MCF 10A (cell line): ENCODE measurements at regions not wholly inside any gene's neighbourhood (a gene's known extent, or its start where the extent isn't known, plus 50 kb on each side); places are given as distances from the start of the nearest gene placed in this dataset.

Source experiments
- BruUV-seq: library from RNA; stranded (reverse); fragments of 400-500 nt; replicated peaks from 2 replicates; lab custom pipeline; 2021; lab: Mats Ljungman, UMichigan
- CTCF ChIA-PET: fragments of 300-600 bp; sonication (Branson Sonifier 250); formaldehyde crosslinking; extraction: SDS; loops from one replicate; lab custom pipeline; 2021; ENCODE audit warnings: antibody characterized with exemption, inconsistent platforms; lab: Yijun Ruan, JAX
- POLR2A ChIA-PET: fragments of 300-600, 350-650 bp; sonication (Branson Sonifier 250); formaldehyde crosslinking; extraction: SDS; loops from one replicate; lab custom pipeline; 2020; ENCODE audit warnings: antibody characterized with exemption, inconsistent platforms; lab: Yijun Ruan, JAX
- DNase-seq: peaks from one replicate; pipeline ENCODE4 v3.0.0-alpha.2; 2018; ENCODE audit not compliant: unreplicated experiment
- H3K27ac Mint-ChIP-seq: one replicate; pipeline ENCODE4 v1.8.0; 2022; ENCODE audit warnings: mild to moderate bottlenecking, low read depth, mixed read lengths; ENCODE audit not compliant: unreplicated experiment
- H3K27me3 Mint-ChIP-seq: one replicate; pipeline ENCODE4 v1.8.0; 2022; ENCODE audit warnings: mixed read lengths; ENCODE audit not compliant: insufficient read depth, unreplicated experiment
- H3K36me3 Mint-ChIP-seq: one replicate; pipeline ENCODE4 v1.8.0; 2022; ENCODE audit warnings: mild to moderate bottlenecking, moderate library complexity, mixed read lengths; ENCODE audit not compliant: insufficient read depth, unreplicated experiment
- H3K4me1 Mint-ChIP-seq: one replicate; pipeline ENCODE4 v1.8.0; 2022; ENCODE audit warnings: mixed read lengths; ENCODE audit not compliant: insufficient read depth, unreplicated experiment
- H3K4me3 Mint-ChIP-seq: one replicate; pipeline ENCODE4 v1.8.0; 2022; ENCODE audit warnings: mild to moderate bottlenecking, moderate library complexity, mixed read lengths; ENCODE audit not compliant: unreplicated experiment
- H3K9me3 Mint-ChIP-seq: one replicate; pipeline ENCODE4 v1.8.0; 2022; ENCODE audit warnings: mixed read lengths; ENCODE audit not compliant: unreplicated experiment
- CTCF ChIP-seq: fragments of 200-600 bp; IDR thresholded peaks from one replicate; pipeline ENCODE4 v1.8.0; 2022; ENCODE audit warnings: antibody characterized with exemption, mild to moderate bottlenecking; ENCODE audit not compliant: unreplicated experiment
- intact Hi-C: fragments of 100-400 bp; cut with micrococcal nuclease; formaldehyde crosslinking; loops from 2 replicates; pipeline ENCODE4 v1.14.1; 2022

GRCh38 chrX:68935362-68935761 lies 106.5 kb downstream of the EFNB1 start:
- ChIA-PET POLR2A (interaction anchor here (1.6 to 1.7 kb wide), 2 partner anchors 103 to 106 kb away, joined by 3 to 4 read pairs; partner anchors contain the start of gene EFNB1), CTCF (interaction anchor here (0.6 kb wide), 1 partner anchor 429 kb away, joined by 3 read pairs; no protein-coding TSS in a partner anchor)
- Mint-ChIP-seq H3K36me3 (peaks cover 6% of the 10 kb centered on the region), H3K27ac (peak overlapping the region; percentile 22), H3K27me3 (peaks cover 34% of the 10 kb centered on the region), H3K9me3 (no peaks in the 10 kb centered on the region), H3K4me1 (peaks cover 21% of the 10 kb centered on the region), H3K4me3 (no peak overlapping the region)
- DNase-seq = no peak
- BruUV-seq = no TSS peak
- intact Hi-C loops = loop anchor here (5.0 to 10.0 kb wide), 2 partner anchors 92 to 101 kb away; no protein-coding TSS in a partner anchor
- no peak for TF ChIP-seq CTCF

- Mint-ChIP-seq H3K36me3 (peaks cover 6% of the 10 kb centered on the region), H3K9me3 (no peaks in the 10 kb centered on the region), H3K4me3 (no peak overlapping the region), H3K4me1 (peaks cover 21% of the 10 kb centered on the region), H3K27me3 (peaks cover 34% of the 10 kb centered on the region), H3K27ac (no peak overlapping the region)
- ChIA-PET CTCF (no interaction called here), POLR2A (interaction anchor here (0.9 to 1.7 kb wide), 2 partner anchors 103 to 106 kb away, joined by 3 to 4 read pairs; partner anchors contain the start of gene EFNB1)
- intact Hi-C loops = loop anchor here (5.0 to 10.0 kb wide), 2 partner anchors 92 to 100 kb away; no protein-coding TSS in a partner anchor
- DNase-seq = no peak
- no TSS peak for BruUV-seq
- no peak for TF ChIP-seq CTCF
Observed at GRCh38 chrX:68934922-68935321, 106.1 kb downstream of the EFNB1 start.

GRCh38 chrX:68934421-68934820 lies 105.6 kb downstream of the EFNB1 start:
- H3K4me1 Mint-ChIP-seq = peaks cover 21% of the 10 kb centered on the region
- no peak overlapping the region for H3K27ac Mint-ChIP-seq
- ChIA-PET CTCF (no interaction called here), POLR2A (interaction anchor here (0.9 kb wide), 1 partner anchor 106 kb away, joined by 4 read pairs; the partner anchor contains the start of gene EFNB1)
- H3K4me3 Mint-ChIP-seq = no peak overlapping the region
- H3K9me3 Mint-ChIP-seq = no peaks in the 10 kb centered on the region
- H3K27me3 Mint-ChIP-seq = peaks cover 34% of the 10 kb centered on the region
- DNase-seq = no peak
- intact Hi-C loops = loop anchor here (10.0 kb wide), 1 partner anchor 100 kb away; no protein-coding TSS in a partner anchor
- H3K36me3 Mint-ChIP-seq = peaks cover 6% of the 10 kb centered on the region
- TF ChIP-seq CTCF = no peak
- BruUV-seq = no TSS peak

- intact Hi-C loops = loop anchor here (10.0 kb wide), 1 partner anchor 98 kb away; no protein-coding TSS in a partner anchor
- no peak overlapping the region for H3K27ac Mint-ChIP-seq
- POLR2A ChIA-PET = no interaction called here
Observed at GRCh38 chrX:68932611-68933010, 103.8 kb downstream of the EFNB1 start.

More at GRCh38 chrX:68932611-68933010, 103.8 kb downstream of the EFNB1 start:
- H3K4me1 Mint-ChIP-seq = peaks cover 21% of the 10 kb centered on the region
- H3K9me3 Mint-ChIP-seq = no peaks in the 10 kb centered on the region
- H3K27me3 Mint-ChIP-seq = peaks cover 34% of the 10 kb centered on the region
- no peak for DNase-seq
- no TSS peak for BruUV-seq
- no peak for TF ChIP-seq CTCF
- H3K4me3 Mint-ChIP-seq = no peak overlapping the region
- CTCF ChIA-PET = interaction anchor here (0.6 kb wide), 1 partner anchor 8 kb away, joined by 3 read pairs; no protein-coding TSS in a partner anchor
- H3K36me3 Mint-ChIP-seq = peaks cover 6% of the 10 kb centered on the region
